Liver (tissue), 3 donors: ENCODE measurements at regions not wholly inside any gene's neighbourhood (a gene's known extent, or its start where the extent isn't known, plus 50 kb on each side); places are given as distances from the start of the nearest gene placed in this dataset.

ENCODE experiments used
- ATF3 ChIP-seq: IDR thresholded peaks from 2 replicates; pipeline ENCODE4 v1.6.1; 2016; ENCODE audit warnings: antibody characterized with exemption
- CTCF ChIP-seq: fragments of 150-350 bp; IDR thresholded peaks from 2 replicates; pipeline ENCODE4 v1.5.1; 2017; ENCODE audit warnings: improper control_type of control experiment, low read depth, low read length; ENCODE audit not compliant: missing input control
- GABPA ChIP-seq, 2 donors: IDR thresholded peaks in 1 of 2; conservative IDR thresholded peaks in 1 of 2; 2 replicates each; pipeline ENCODE4 v1.6.1; 2016; ENCODE audit warnings: antibody characterized with exemption in 2 of 2, mild to moderate bottlenecking in 1 of 2, moderate library complexity in 1 of 2
- HNF4G ChIP-seq: IDR thresholded peaks from 2 replicates; pipeline ENCODE4 v1.6.1; 2016; ENCODE audit warnings: antibody characterized with exemption
- JUND ChIP-seq, 2 donors: IDR thresholded peaks; 2 replicates each; pipeline ENCODE4 v1.6.1; 2016; ENCODE audit warnings: antibody characterized with exemption in 2 of 2
- MAX ChIP-seq: IDR thresholded peaks from 2 replicates; pipeline ENCODE4 v1.6.1; 2016; ENCODE audit warnings: antibody characterized with exemption
- RAD21 ChIP-seq, 2 donors: IDR thresholded peaks; 2 replicates each; pipeline ENCODE4 v1.6.1; 2016; ENCODE audit warnings: antibody characterized with exemption in 2 of 2, mild to moderate bottlenecking in 2 of 2
- REST ChIP-seq: IDR thresholded peaks from 2 replicates; pipeline ENCODE4 v1.6.1; 2016; ENCODE audit warnings: antibody characterized with exemption, mild to moderate bottlenecking
- RXRA ChIP-seq, 2 donors: IDR thresholded peaks; 2 replicates each; pipeline ENCODE4 v1.6.1; 2017 to 2018; ENCODE audit warnings: antibody characterized with exemption in 2 of 2, mild to moderate bottlenecking in 1 of 2
- SP1 ChIP-seq: IDR thresholded peaks from 2 replicates; pipeline ENCODE4 v1.6.1; 2018; ENCODE audit warnings: antibody characterized with exemption, mild to moderate bottlenecking
- TAF1 ChIP-seq: conservative IDR thresholded peaks from 2 replicates; pipeline ENCODE4 v1.6.1; 2016; ENCODE audit warnings: antibody characterized with exemption, mild to moderate bottlenecking
- YY1 ChIP-seq: IDR thresholded peaks from 2 replicates; pipeline ENCODE4 v1.6.1; 2016; ENCODE audit warnings: antibody characterized with exemption, mild to moderate bottlenecking
- ZBTB33 ChIP-seq: IDR thresholded peaks from 2 replicates; pipeline ENCODE4 v1.6.1; 2016; ENCODE audit warnings: antibody characterized with exemption
- donor health status: healthy.
- donor health status: healthy.

- TF ChIP-seq CTCF: no peak
- TF ChIP-seq HNF4G: no peak
- no peak for TF ChIP-seq ATF3
- no peak for TF ChIP-seq MAX
- no peak for TF ChIP-seq ZBTB33
- TF ChIP-seq TAF1: no peak
- TF ChIP-seq JUND (IDR thresholded peaks at IDR 0.05): no peak
- no peak for TF ChIP-seq RAD21 (IDR thresholded peaks at IDR 0.05)
- no peak for TF ChIP-seq SP1
- TF ChIP-seq REST: no peak
- no peak for TF ChIP-seq YY1
- no peak for TF ChIP-seq RXRA (IDR thresholded peaks at IDR 0.05)
- no peak for TF ChIP-seq GABPA (IDR thresholded peaks at IDR 0.05 in 1 of 2, conservative IDR thresholded peaks at IDR 0.05 in 1 of 2)
Observed at GRCh38 chr12:47015381-47015780, 64.0 kb upstream of the PCED1B start.
